Endothelial cell (in vitro differentiated cells): ENCODE measurements at regions not wholly inside any gene's neighbourhood (a gene's known extent, or its start where the extent isn't known, plus 50 kb on each side); places are given as distances from the start of the nearest gene placed in this dataset.

Experiments
- DNase-seq: peaks from one replicate; pipeline ENCODE4 v3.0.0; 2021; ENCODE audit warnings: low spot score
- H3K27ac Mint-ChIP-seq: one replicate; pipeline ENCODE4 v1.8.0; 2021; ENCODE audit warnings: mixed read lengths, inconsistent platforms; ENCODE audit not compliant: unreplicated experiment
- H3K27me3 Mint-ChIP-seq: one replicate; pipeline ENCODE4 v1.8.0; 2021; ENCODE audit warnings: mild to moderate bottlenecking, moderate library complexity, mixed read lengths, inconsistent platforms; ENCODE audit not compliant: unreplicated experiment
- H3K36me3 Mint-ChIP-seq: one replicate; pipeline ENCODE4 v1.8.0; 2021; ENCODE audit warnings: mild to moderate bottlenecking, low read depth, mixed read lengths, inconsistent platforms; ENCODE audit not compliant: unreplicated experiment
- H3K4me1 Mint-ChIP-seq: one replicate; pipeline ENCODE4 v1.8.0; 2021; ENCODE audit warnings: mild to moderate bottlenecking, mixed read lengths, inconsistent platforms; ENCODE audit not compliant: unreplicated experiment
- H3K4me3 Mint-ChIP-seq: one replicate; pipeline ENCODE4 v1.8.0; 2021; ENCODE audit warnings: mild to moderate bottlenecking, mixed read lengths, inconsistent platforms; ENCODE audit not compliant: unreplicated experiment
- H3K9me3 Mint-ChIP-seq: one replicate; pipeline ENCODE4 v1.8.0; 2021; ENCODE audit warnings: mixed read lengths, inconsistent platforms; ENCODE audit not compliant: unreplicated experiment
- CTCF ChIP-seq: fragments of 200-600 bp; sonication (generic); IDR thresholded peaks from one replicate; pipeline ENCODE4 v1.5.0; 2021; ENCODE audit warnings: antibody characterized with exemption; ENCODE audit not compliant: unreplicated experiment

DNA sequence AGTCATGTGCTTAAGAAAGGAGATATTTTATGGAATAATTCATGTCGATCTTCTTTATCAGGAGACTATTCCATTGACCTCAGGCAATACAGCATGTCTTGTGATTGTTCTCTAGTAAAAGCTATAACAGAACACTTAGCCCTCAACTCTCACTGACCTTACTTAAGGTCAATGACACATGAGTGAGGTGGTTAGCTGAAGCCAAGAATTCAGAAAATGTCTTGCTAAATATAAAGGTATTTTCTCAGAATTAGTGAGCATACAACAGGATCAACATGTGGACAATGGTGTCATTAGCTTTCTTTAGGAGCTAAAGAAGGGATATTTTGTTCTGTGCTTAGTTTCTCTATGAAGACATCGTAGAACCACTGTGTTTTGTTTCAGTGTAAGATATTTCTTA lies 1730.4 kb upstream of the SLC10A2 start:
- TF ChIP-seq CTCF = no peak
- H3K4me3 Mint-ChIP-seq = no peak overlapping the region
- no peaks in the 10 kb centered on the region for H3K9me3 Mint-ChIP-seq
- no peaks in the 10 kb centered on the region for H3K27me3 Mint-ChIP-seq
- no peak overlapping the region for H3K27ac Mint-ChIP-seq
- DNase-seq = no peak
- H3K36me3 Mint-ChIP-seq = no peaks in the 10 kb centered on the region
- no peaks in the 10 kb centered on the region for H3K4me1 Mint-ChIP-seq

DNA sequence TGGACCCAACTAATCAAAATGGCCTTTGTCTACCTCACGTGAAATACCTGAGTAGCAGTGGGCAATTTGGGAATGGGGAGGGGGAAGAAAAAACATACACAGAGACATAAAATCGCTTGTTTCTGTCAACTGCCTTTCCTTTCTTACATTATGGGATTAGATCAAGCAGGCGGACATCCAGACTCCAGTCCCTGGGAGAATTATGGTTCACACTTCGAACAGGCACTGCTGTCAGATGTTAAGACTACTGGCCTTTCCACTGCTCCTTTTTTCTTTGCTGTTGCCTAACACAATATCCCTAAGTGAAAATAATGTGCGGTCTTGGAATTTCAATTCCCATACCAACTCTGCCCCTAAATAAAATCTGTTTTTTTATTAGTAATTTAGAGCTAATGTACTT lies 1719.7 kb upstream of the SLC10A2 start:
- Mint-ChIP-seq H3K27ac (no peak overlapping the region), H3K36me3 (no peaks in the 10 kb centered on the region), H3K4me1 (no peaks in the 10 kb centered on the region), H3K4me3 (no peak overlapping the region), H3K9me3 (no peaks in the 10 kb centered on the region), H3K27me3 (peaks cover 3% of the 10 kb centered on the region)
- no peak for TF ChIP-seq CTCF
- no peak for DNase-seq

DNA sequence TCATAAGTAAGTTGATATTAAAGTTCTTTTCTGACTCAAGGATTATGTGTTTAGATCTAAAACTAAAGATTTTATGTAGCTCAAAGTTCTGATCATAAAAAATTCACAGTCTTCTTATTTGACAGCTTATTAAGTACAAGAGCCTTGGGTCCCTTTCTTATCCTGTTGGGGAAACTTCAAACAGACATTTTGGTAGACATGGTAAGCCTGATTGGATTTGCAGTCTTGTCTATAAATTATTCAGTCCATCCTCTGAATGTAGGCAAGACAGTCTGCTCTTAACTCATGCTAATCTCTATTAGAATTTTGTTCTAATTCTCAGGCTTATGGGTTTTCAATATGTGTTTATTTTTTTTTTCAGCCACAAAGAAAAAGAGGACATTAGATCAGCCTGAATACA lies 1718.7 kb upstream of the SLC10A2 start:
- no peaks in the 10 kb centered on the region for H3K36me3 Mint-ChIP-seq
- H3K27me3 Mint-ChIP-seq = peaks cover 3% of the 10 kb centered on the region
- H3K9me3 Mint-ChIP-seq = no peaks in the 10 kb centered on the region
- H3K4me1 Mint-ChIP-seq = no peaks in the 10 kb centered on the region
- TF ChIP-seq CTCF = no peak
- no peak overlapping the region for H3K4me3 Mint-ChIP-seq
- no peak overlapping the region for H3K27ac Mint-ChIP-seq
- DNase-seq = no peak

GRCh38 chr13:104782741-104783140 lies 1716.5 kb upstream of the SLC10A2 start:
- Mint-ChIP-seq H3K4me3 (no peak overlapping the region), H3K27me3 (peaks cover 3% of the 10 kb centered on the region), H3K27ac (no peak overlapping the region), H3K9me3 (no peaks in the 10 kb centered on the region), H3K4me1 (no peaks in the 10 kb centered on the region), H3K36me3 (no peaks in the 10 kb centered on the region)
- no peak for TF ChIP-seq CTCF
- no peak for DNase-seq

GRCh38 chr13:104779311-104779993 lies 1713.2 kb upstream of the SLC10A2 start:
- TF ChIP-seq CTCF = no peak
- peaks cover 3% of the 10 kb centered on the region for H3K27me3 Mint-ChIP-seq
- H3K4me3 Mint-ChIP-seq = no peak overlapping the region
- H3K27ac Mint-ChIP-seq = no peak overlapping the region
- H3K4me1 Mint-ChIP-seq = no peaks in the 10 kb centered on the region
- H3K9me3 Mint-ChIP-seq = no peaks in the 10 kb centered on the region
- DNase-seq = no peak
- no peaks in the 10 kb centered on the region for H3K36me3 Mint-ChIP-seq
